ENCODE measurements at regions not wholly inside any gene's neighbourhood (a gene's known extent, or its start where the extent isn't known, plus 50 kb on each side); places are given as distances from the start of the nearest gene placed in this dataset.

- TF ChIP-seq HMGXB4 (CRISPR knock-in tag; IDR thresholded peaks at IDR 0.05; ENCODE audit: borderline replicate concordance) (no peak), POLR2AphosphoS2 (conservative IDR thresholded peaks at IDR 0.05; ENCODE audit: low read length) (no peak), E2F6 (IDR thresholded peaks at IDR 0.05; ENCODE audit: borderline replicate concordance, low read depth) (no peak), PHF8 (IDR thresholded peaks at IDR 0.05; ENCODE audit: borderline replicate concordance, low read depth) (no peak)
Observed at GRCh38 chr1:69497441-69498221, 70.1 kb upstream of the LRRC7 start (continued).

- CTCF ChIA-PET: no interaction called here
- FAIRE-seq (no peak), ATAC-seq (no peak)
Observed at GRCh38 chr1:69498711-69499110, 69.0 kb upstream of the LRRC7 start.

GRCh38 chr1:69499203-69499803 lies 68.4 kb upstream of the LRRC7 start:
- Histone ChIP-seq H3K4me1 (no peaks in the 10 kb centered on the region), H3K4me2 (no peak overlapping the region), H3K27ac (no peak overlapping the region), H3K9me3 (no peaks in the 10 kb centered on the region), H3K4me3 (no peak overlapping the region)
- DNase-seq (ENCODE audit: low read depth in 1 of 2, low spot score in 1 of 2) (no peak), FAIRE-seq (no peak), ATAC-seq (no peak)
- ChIA-PET CTCF (no interaction called here), POLR2A (no interaction called here)
- no peak for TF ChIP-seq TP53 (CRISPR knock-in tag; IDR thresholded peaks at IDR 0.05)
- no peak for TF ChIP-seq NR3C1 (IDR thresholded peaks at IDR 0.05)
- TF ChIP-seq POLR2A (IDR thresholded peaks at IDR 0.05; ENCODE audit: low read length): no peak
- TF ChIP-seq E2F6 (IDR thresholded peaks at IDR 0.05; ENCODE audit: borderline replicate concordance, low read depth): no peak
- no peak for TF ChIP-seq RAD21 (conservative IDR thresholded peaks at IDR 0.05 in 1 of 2, IDR thresholded peaks at IDR 0.05 in 1 of 2)
- TF ChIP-seq KDM5A (IDR thresholded peaks at IDR 0.05): no peak
- no peak for TF ChIP-seq REST (IDR thresholded peaks at IDR 0.05)
- no peak for TF ChIP-seq HDAC2 (IDR thresholded peaks at IDR 0.05)
- no peak for TF ChIP-seq JUN (IDR thresholded peaks at IDR 0.05)
- 39% methylated on average over 7 of the region's 7 CpGs for WGBS (ENCODE audit: missing lambda C conversion rate)

More at GRCh38 chr1:69498711-69499110, 69.0 kb upstream of the LRRC7 start:
- no peak for DNase-seq (ENCODE audit: low read depth in 1 of 2, low spot score in 1 of 2)
- no peak for TF ChIP-seq ZSCAN20 (CRISPR knock-in tag; IDR thresholded peaks at IDR 0.05)
- no peak for TF ChIP-seq KDM5A (IDR thresholded peaks at IDR 0.05)
- no peak for TF ChIP-seq HDAC2 (IDR thresholded peaks at IDR 0.05)
- TF ChIP-seq GATA3 (IDR thresholded peaks at IDR 0.05; ENCODE audit: borderline replicate concordance): no peak
- Histone ChIP-seq H3K4me1 (no peaks in the 10 kb centered on the region), H3K27ac (no peak overlapping the region), H3K4me3 (no peak overlapping the region), H3K9me3 (no peaks in the 10 kb centered on the region), H3K4me2 (no peak overlapping the region)
- WGBS (ENCODE audit: missing lambda C conversion rate): 76% methylated on average over 1 of the region's 1 CpG
- POLR2A ChIA-PET: no interaction called here

Data from A549 (cell line).